Brain microvascular endothelial cell (primary cell): ENCODE measurements at regions not wholly inside any gene's neighbourhood (a gene's known extent, or its start where the extent isn't known, plus 50 kb on each side); places are given as distances from the start of the nearest gene placed in this dataset.

Experiments
- DNase-seq: peaks from one replicate; pipeline ENCODE4 v3.0.0-alpha.2; 2020
- H3K27ac ChIP-seq: fragments of 250-450 bp; sonication (Bioruptor Pico); 2 replicates; pipeline ENCODE4 v1.5.1; 2020; ENCODE audit warnings: mild to moderate bottlenecking, moderate library complexity
- H3K27me3 ChIP-seq: fragments of 250-450 bp; sonication (Bioruptor Pico); replicated peaks from 2 replicates; pipeline ENCODE4 v1.5.1; 2020; ENCODE audit warnings: mild to moderate bottlenecking
- H3K36me3 ChIP-seq: fragments of 250-450 bp; sonication (Bioruptor Pico); replicated peaks from 2 replicates; pipeline ENCODE4 v1.5.1; 2020; ENCODE audit warnings: mild to moderate bottlenecking
- H3K4me3 ChIP-seq: 2 replicates; pipeline ENCODE4 v1.5.1; 2011; ENCODE audit warnings: low read depth, mild to moderate bottlenecking, control low read depth, low read length, moderate library complexity
- in situ Hi-C: cut with HindIII; loops from 2 replicates; pipeline ENCODE4 v1.10.0; 2017; ENCODE audit warnings: low sequenced_read_pairs, low pct_ligation_motif_present
- TF ChIP-seq, protein P1 (sequence below): IDR thresholded peaks from 2 replicates; pipeline ENCODE4 v1.5.1; 2011; ENCODE audit warnings: low read depth, mild to moderate bottlenecking, moderate library complexity, low read length, control low read depth, inconsistent platforms; ENCODE audit errors: missing control alignments

DNA sequence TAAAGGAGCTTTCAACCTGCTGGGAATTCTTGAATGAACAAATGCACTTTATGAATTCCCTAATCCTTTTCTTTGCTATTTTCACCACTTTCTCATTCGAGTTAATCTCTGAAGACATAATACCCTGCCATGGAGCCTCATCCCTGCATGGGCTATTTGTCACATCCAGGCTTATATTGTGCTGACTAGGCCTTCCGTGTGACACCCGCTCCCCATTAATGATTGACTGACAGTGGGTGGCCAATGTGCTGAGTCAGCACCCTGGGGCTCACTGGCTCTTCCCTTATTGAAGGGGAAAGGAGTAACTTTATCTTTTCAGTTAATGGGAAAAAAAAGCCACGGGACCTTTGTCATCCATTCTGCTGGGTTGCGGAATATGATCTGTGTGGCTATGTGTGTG lies 1024.8 kb upstream of the EEF2KMT start:
- no peaks in the 10 kb centered on the region for H3K27me3 ChIP-seq
- no peak overlapping the region for H3K4me3 ChIP-seq
- no peaks in the 10 kb centered on the region for H3K36me3 ChIP-seq
- H3K27ac ChIP-seq, result no peak overlapping the region
- in situ Hi-C loops, result no loop called here
- TF ChIP-seq, protein P1, sequence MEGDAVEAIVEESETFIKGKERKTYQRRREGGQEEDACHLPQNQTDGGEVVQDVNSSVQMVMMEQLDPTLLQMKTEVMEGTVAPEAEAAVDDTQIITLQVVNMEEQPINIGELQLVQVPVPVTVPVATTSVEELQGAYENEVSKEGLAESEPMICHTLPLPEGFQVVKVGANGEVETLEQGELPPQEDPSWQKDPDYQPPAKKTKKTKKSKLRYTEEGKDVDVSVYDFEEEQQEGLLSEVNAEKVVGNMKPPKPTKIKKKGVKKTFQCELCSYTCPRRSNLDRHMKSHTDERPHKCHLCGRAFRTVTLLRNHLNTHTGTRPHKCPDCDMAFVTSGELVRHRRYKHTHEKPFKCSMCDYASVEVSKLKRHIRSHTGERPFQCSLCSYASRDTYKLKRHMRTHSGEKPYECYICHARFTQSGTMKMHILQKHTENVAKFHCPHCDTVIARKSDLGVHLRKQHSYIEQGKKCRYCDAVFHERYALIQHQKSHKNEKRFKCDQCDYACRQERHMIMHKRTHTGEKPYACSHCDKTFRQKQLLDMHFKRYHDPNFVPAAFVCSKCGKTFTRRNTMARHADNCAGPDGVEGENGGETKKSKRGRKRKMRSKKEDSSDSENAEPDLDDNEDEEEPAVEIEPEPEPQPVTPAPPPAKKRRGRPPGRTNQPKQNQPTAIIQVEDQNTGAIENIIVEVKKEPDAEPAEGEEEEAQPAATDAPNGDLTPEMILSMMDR, result no peak
- DNase-seq, result no peak

GRCh38 chr16:6114691-6115090 lies 1017.1 kb upstream of the EEF2KMT start:
- no peak overlapping the region for H3K27ac ChIP-seq
- no peak overlapping the region for H3K4me3 ChIP-seq
- DNase-seq, result no peak
- TF ChIP-seq, protein P1, result no peak
- no peaks in the 10 kb centered on the region for H3K27me3 ChIP-seq
- H3K36me3 ChIP-seq, result no peaks in the 10 kb centered on the region
- in situ Hi-C loops, result no loop called here

DNA sequence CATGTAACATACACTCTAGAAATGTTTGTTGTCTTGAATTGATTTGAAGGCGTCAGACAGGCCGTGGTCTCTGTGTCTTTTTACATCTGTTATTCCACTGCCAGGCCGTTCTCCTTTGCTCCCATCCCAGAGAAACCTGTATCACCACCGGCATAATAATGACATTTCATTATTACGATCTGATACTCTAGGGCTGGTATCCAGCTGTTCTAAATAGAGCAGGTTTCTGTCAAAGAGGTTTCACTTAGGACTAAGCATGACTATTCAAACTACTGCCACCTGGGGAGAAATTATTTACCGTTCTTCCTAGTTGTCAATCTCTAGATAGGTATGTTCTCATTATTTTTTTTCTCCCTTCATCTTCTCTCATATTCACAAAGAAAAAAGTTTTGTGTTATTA lies 1016.2 kb upstream of the EEF2KMT start:
- H3K4me3 ChIP-seq, result no peak overlapping the region
- TF ChIP-seq, protein P1, result no peak
- H3K27me3 ChIP-seq, result no peaks in the 10 kb centered on the region
- in situ Hi-C loops, result no loop called here
- H3K36me3 ChIP-seq, result no peaks in the 10 kb centered on the region
- no peak overlapping the region for H3K27ac ChIP-seq
- no peak for DNase-seq

DNA sequence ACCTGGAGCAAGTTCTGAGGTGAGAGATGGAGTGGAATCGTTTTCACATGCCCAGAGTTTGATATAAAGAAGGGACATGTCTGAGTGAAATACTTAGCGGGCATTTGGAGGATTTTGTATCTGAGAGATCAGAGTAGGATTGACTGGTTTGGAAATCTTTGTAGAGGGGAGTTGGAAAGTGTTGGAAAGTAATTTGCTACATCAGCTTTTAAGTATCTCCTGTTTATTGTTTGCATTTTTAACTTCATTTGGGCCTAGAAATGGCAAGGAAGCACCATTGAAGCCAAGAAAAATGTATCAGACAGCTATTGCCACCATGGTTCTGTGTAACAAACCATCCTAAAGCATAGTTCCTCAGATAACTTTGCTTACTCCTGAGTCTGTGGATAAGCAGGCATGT lies 1015.1 kb upstream of the EEF2KMT start:
- Histone ChIP-seq H3K27me3 (no peaks in the 10 kb centered on the region), H3K4me3 (no peak overlapping the region), H3K27ac (no peak overlapping the region), H3K36me3 (no peaks in the 10 kb centered on the region)
- in situ Hi-C loops, result no loop called here
- TF ChIP-seq, protein P1, result no peak
- DNase-seq, result no peak

GRCh38 chr16:6111390-6111789 lies 1013.8 kb upstream of the EEF2KMT start:
- in situ Hi-C loops, result no loop called here
- DNase-seq, result peak; percentile 16
- Histone ChIP-seq H3K27ac (no peak overlapping the region), H3K4me3 (no peak overlapping the region), H3K36me3 (no peaks in the 10 kb centered on the region), H3K27me3 (no peaks in the 10 kb centered on the region)
- TF ChIP-seq, protein P1, result no peak

GRCh38 chr16:6110346-6110745 lies 1012.8 kb upstream of the EEF2KMT start:
- in situ Hi-C loops, result no loop called here
- Histone ChIP-seq H3K27ac (no peak overlapping the region), H3K27me3 (no peaks in the 10 kb centered on the region), H3K36me3 (no peaks in the 10 kb centered on the region), H3K4me3 (no peak overlapping the region)
- TF ChIP-seq, protein P1, result no peak
- DNase-seq, result no peak
